HepG2 (cell line): ENCODE measurements at regions not wholly inside any gene's neighbourhood (a gene's known extent, or its start where the extent isn't known, plus 50 kb on each side); places are given as distances from the start of the nearest gene placed in this dataset.
A peak's percentile ranks its signal among the peaks of the same experiment; 100 is the strongest.
"Not testable (repeated sequence)": the region's sequence is repeated elsewhere in the genome, so short reads cannot be mapped to it uniquely, and the experiment has no call there.

Experiments used
- BRD4 ChIP-seq: sonication (generic); formaldehyde crosslinking; IDR thresholded peaks from 2 replicates; pipeline ENCODE4 v1.4.0; 2020; ENCODE audit warnings: missing genetic modification reagents
- FOXJ3 ChIP-seq: sonication (generic); formaldehyde crosslinking; IDR thresholded peaks from 2 replicates; pipeline ENCODE4 v1.4.0; 2020; ENCODE audit warnings: missing genetic modification reagents, mild to moderate bottlenecking, borderline replicate concordance
- FOXO1 ChIP-seq: sonication (generic); formaldehyde crosslinking; IDR thresholded peaks from 2 replicates; pipeline ENCODE4 v1.4.0; 2020; ENCODE audit warnings: missing genetic modification reagents
- HIVEP1 ChIP-seq: sonication (generic); formaldehyde crosslinking; IDR thresholded peaks from 2 replicates; pipeline ENCODE4 v1.4.0; 2020; ENCODE audit warnings: mild to moderate bottlenecking, missing genetic modification reagents
- HNF4G ChIP-seq, 2 experiments: sonication (generic) in 1 of 2; formaldehyde crosslinking in 1 of 2; IDR thresholded peaks; 2 replicates each; pipeline versions ENCODE4 v1.4.0 to v1.6.1; 2011 to 2020; ENCODE audit warnings: borderline replicate concordance in 2 of 2, low read depth in 2 of 2, mild to moderate bottlenecking in 2 of 2, low read length in 1 of 2, missing genetic modification reagents in 1 of 2, moderate library complexity in 1 of 2
- HOXD1 ChIP-seq: sonication (generic); formaldehyde crosslinking; IDR thresholded peaks from 2 replicates; pipeline ENCODE4 v1.5.0; 2020; ENCODE audit warnings: missing genetic modification reagents
- IRX3 ChIP-seq: sonication (generic); formaldehyde crosslinking; IDR thresholded peaks from 2 replicates; pipeline ENCODE4 v1.8.1; 2023; ENCODE audit warnings: mild to moderate bottlenecking, low read depth, missing genetic modification reagents, borderline replicate concordance
- MEIS1 ChIP-seq: sonication (generic); formaldehyde crosslinking; IDR thresholded peaks from 2 replicates; pipeline ENCODE4 v1.9.0; 2021; ENCODE audit warnings: mild to moderate bottlenecking, missing genetic modification reagents, moderate library complexity, borderline replicate concordance
- MEIS2 ChIP-seq: sonication (generic); formaldehyde crosslinking; IDR thresholded peaks from 2 replicates; pipeline ENCODE4 v1.9.0; 2021; ENCODE audit warnings: mild to moderate bottlenecking, missing genetic modification reagents
- MIER3 ChIP-seq: IDR thresholded peaks from 2 replicates; pipeline ENCODE4 v1.6.1; 2016; ENCODE audit warnings: missing compliant biosample characterization, borderline replicate concordance
- NFE2L1 ChIP-seq: sonication (generic); formaldehyde crosslinking; IDR thresholded peaks from 2 replicates; pipeline ENCODE4 v1.4.0; 2020; ENCODE audit warnings: missing genetic modification reagents, mild to moderate bottlenecking, borderline replicate concordance
- PHF20 ChIP-seq: sonication (generic); formaldehyde crosslinking; IDR thresholded peaks from 2 replicates; pipeline ENCODE4 v1.5.0; 2020; ENCODE audit warnings: mild to moderate bottlenecking, missing genetic modification reagents
- POLR2A ChIP-seq, 2 experiments: IDR thresholded peaks; 2 replicates each; pipeline ENCODE4 v1.6.1; 2011; ENCODE audit warnings: low read depth in 2 of 2, low read length in 2 of 2, mild to moderate bottlenecking in 1 of 2, moderate library complexity in 1 of 2; ENCODE audit not compliant: insufficient read depth in 1 of 2
- ZBTB7B ChIP-seq: sonication (generic); formaldehyde crosslinking; IDR thresholded peaks from 2 replicates; pipeline ENCODE4 v1.4.0; 2020; ENCODE audit warnings: missing genetic modification reagents
- ZFX ChIP-seq: sonication (generic); formaldehyde crosslinking; IDR thresholded peaks from 2 replicates; pipeline ENCODE4 v1.4.0; 2020; ENCODE audit warnings: mild to moderate bottlenecking, low read depth, missing genetic modification reagents, moderate library complexity
- ZNF232 ChIP-seq: sonication (generic); formaldehyde crosslinking; IDR thresholded peaks from 2 replicates; pipeline ENCODE4 v1.4.0; 2020; ENCODE audit warnings: missing genetic modification reagents, borderline replicate concordance
- ZNF543 ChIP-seq: sonication (generic); formaldehyde crosslinking; IDR thresholded peaks from 2 replicates; pipeline ENCODE4 v1.4.0; 2020; ENCODE audit warnings: mild to moderate bottlenecking, missing genetic modification reagents
- ZNF644 ChIP-seq: IDR thresholded peaks from 2 replicates; pipeline ENCODE4 v1.6.1; 2016; ENCODE audit warnings: low read depth
- ZSCAN20 ChIP-seq: sonication (generic); formaldehyde crosslinking; IDR thresholded peaks from 2 replicates; pipeline ENCODE4 v1.4.0; 2020; ENCODE audit warnings: missing genetic modification reagents, mild to moderate bottlenecking, borderline replicate concordance
- TF ChIP-seq, protein P1 (sequence below): sonication (generic); formaldehyde crosslinking; IDR thresholded peaks from 2 replicates; pipeline ENCODE4 v1.5.0; 2020; ENCODE audit warnings: missing genetic modification reagents, mild to moderate bottlenecking, borderline replicate concordance
- TF ChIP-seq, protein P2 (sequence below): IDR thresholded peaks from 2 replicates; pipeline ENCODE4 v1.6.1; 2012; ENCODE audit warnings: inconsistent platforms
- TF ChIP-seq, protein P3 (sequence below): sonication (generic); formaldehyde crosslinking; IDR thresholded peaks from 2 replicates; pipeline ENCODE4 v1.4.0; 2020; ENCODE audit warnings: missing genetic modification reagents, borderline replicate concordance
- TF ChIP-seq, protein P4 (sequence below): sonication (generic); formaldehyde crosslinking; IDR thresholded peaks from 2 replicates; pipeline ENCODE4 v1.4.0; 2020; ENCODE audit warnings: mild to moderate bottlenecking, missing genetic modification reagents, borderline replicate concordance

DNA sequence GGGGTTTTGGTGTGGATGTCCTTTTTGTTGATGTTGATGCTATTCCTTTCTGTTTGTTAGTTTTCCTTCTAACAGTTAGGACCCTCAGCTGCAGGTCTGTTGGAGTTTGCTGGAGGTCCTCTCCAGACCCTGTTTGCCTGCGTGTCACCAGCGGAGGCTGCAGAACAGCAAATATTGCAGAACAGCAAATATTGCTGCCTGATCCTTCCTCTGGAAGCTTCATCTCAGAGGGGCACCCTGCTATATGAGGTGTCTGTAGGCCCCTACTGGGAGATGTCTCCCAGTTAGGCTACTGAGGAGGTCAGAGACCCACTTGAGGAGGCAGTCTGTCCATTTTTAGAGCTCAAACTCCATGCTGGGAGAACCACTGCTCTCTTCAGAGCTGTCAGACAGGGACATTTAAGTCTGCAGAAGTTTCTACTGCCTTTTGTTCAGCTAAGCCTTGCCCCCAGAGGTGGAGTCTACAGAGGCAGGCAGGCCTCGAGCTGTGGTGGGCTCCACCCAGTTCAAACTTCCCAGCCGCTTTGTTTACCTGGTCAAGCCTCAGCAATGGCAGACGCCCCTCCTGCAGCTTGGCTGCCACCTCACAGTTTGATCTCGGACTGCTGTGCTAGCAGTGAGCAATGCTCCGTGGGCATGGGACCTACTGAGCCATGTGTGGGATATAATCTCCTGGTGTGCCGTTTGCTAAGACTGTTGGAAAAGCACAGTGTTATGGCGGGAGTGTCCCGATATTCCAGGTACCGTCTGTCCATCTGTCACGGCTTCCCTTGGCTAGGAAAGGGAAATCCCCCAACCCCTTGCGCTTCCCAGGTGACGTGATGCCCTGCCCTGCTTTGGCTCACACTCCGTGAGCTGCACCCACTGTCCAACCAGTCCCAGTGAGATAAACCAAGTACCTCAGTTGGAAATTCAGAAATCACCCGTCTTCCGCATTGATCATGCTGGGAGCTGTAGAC lies 56.4 kb upstream of the CRYM start (continued):
- not testable (repeated sequence) for TF ChIP-seq HNF4G (IDR thresholded peaks at IDR 0.05; ENCODE audit: borderline replicate concordance, low read depth, low read length)
- 0 out of 2 replicates have a peak, but pooled peaks have one; percentile 30 for TF ChIP-seq HNF4G (CRISPR knock-in tag; IDR thresholded peaks at IDR 0.05; ENCODE audit: borderline replicate concordance, low read depth)
- TF ChIP-seq FOXO1 (CRISPR knock-in tag) = peak; percentile 56
- TF ChIP-seq ZNF232 (CRISPR knock-in tag) = peak; percentile 69; the same call in 1 of the 2 replicates
- TF ChIP-seq, protein P1, sequence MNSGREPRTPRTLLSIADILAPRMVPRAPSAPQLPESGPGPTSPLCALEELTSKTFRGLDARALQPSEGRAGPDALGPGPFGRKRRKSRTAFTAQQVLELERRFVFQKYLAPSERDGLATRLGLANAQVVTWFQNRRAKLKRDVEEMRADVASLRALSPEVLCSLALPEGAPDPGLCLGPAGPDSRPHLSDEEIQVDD = 0 out of 2 replicates have a peak, but pooled peaks have one; percentile 63
- peak; percentile 58; the same call in 1 of the 2 replicates for TF ChIP-seq MEIS1 (CRISPR knock-in tag)
- peak; percentile 40; the same call in 1 of the 2 replicates for TF ChIP-seq HOXD1 (CRISPR knock-in tag)
- TF ChIP-seq ZNF543 (CRISPR knock-in tag) = peak; percentile 64; the same call in 1 of the 2 replicates
- TF ChIP-seq BRD4 = peak; percentile 83; the same call in 1 of the 2 replicates
- peak; percentile 78; the same call in 1 of the 2 replicates for TF ChIP-seq ZFX (CRISPR knock-in tag)
- TF ChIP-seq, protein P2, sequence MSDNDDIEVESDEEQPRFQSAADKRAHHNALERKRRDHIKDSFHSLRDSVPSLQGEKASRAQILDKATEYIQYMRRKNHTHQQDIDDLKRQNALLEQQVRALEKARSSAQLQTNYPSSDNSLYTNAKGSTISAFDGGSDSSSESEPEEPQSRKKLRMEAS = peak; percentile 54; the same call in 1 of the 2 replicates
- TF ChIP-seq ZBTB7B (CRISPR knock-in tag) = peak; percentile 94
- peak; percentile 53; the same call in 1 of the 2 replicates for TF ChIP-seq FOXJ3 (CRISPR knock-in tag)
- TF ChIP-seq IRX3 = peak; percentile 37; the same call in 1 of the 2 replicates
- peak; percentile 77; the same call in 1 of the 2 replicates for TF ChIP-seq ZSCAN20 (CRISPR knock-in tag)
- TF ChIP-seq MIER3 = 0 out of 2 replicates have a peak, but pooled peaks have one; percentile 22
- TF ChIP-seq PHF20 (CRISPR knock-in tag) = 0 out of 2 replicates have a peak, but pooled peaks have one; percentile 24
- TF ChIP-seq, protein P3, sequence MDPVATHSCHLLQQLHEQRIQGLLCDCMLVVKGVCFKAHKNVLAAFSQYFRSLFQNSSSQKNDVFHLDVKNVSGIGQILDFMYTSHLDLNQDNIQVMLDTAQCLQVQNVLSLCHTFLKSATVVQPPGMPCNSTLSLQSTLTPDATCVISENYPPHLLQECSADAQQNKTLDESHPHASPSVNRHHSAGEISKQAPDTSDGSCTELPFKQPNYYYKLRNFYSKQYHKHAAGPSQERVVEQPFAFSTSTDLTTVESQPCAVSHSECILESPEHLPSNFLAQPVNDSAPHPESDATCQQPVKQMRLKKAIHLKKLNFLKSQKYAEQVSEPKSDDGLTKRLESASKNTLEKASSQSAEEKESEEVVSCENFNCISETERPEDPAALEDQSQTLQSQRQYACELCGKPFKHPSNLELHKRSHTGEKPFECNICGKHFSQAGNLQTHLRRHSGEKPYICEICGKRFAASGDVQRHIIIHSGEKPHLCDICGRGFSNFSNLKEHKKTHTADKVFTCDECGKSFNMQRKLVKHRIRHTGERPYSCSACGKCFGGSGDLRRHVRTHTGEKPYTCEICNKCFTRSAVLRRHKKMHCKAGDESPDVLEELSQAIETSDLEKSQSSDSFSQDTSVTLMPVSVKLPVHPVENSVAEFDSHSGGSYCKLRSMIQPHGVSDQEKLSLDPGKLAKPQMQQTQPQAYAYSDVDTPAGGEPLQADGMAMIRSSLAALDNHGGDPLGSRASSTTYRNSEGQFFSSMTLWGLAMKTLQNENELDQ = 0 out of 2 replicates have a peak, but pooled peaks have one; percentile 14
- 0 out of 2 replicates have a peak, but pooled peaks have one; percentile 27 for TF ChIP-seq HIVEP1 (CRISPR knock-in tag)
- peak; percentile 59; the same call in 1 of the 2 replicates for TF ChIP-seq ZNF644 (CRISPR knock-in tag)
- peak; percentile 63 for TF ChIP-seq MEIS2
- TF ChIP-seq NFE2L1 (CRISPR knock-in tag) = 0 out of 2 replicates have a peak, but pooled peaks have one; percentile 57
- peak in 1 of 2 experiments; percentile 66; a peak in 2 of 4 replicates for TF ChIP-seq POLR2A (IDR thresholded peaks at IDR 0.05; ENCODE audit: insufficient read depth in 1 of 2, low read depth in 2 of 2, low read length in 2 of 2)
- TF ChIP-seq, protein P4, sequence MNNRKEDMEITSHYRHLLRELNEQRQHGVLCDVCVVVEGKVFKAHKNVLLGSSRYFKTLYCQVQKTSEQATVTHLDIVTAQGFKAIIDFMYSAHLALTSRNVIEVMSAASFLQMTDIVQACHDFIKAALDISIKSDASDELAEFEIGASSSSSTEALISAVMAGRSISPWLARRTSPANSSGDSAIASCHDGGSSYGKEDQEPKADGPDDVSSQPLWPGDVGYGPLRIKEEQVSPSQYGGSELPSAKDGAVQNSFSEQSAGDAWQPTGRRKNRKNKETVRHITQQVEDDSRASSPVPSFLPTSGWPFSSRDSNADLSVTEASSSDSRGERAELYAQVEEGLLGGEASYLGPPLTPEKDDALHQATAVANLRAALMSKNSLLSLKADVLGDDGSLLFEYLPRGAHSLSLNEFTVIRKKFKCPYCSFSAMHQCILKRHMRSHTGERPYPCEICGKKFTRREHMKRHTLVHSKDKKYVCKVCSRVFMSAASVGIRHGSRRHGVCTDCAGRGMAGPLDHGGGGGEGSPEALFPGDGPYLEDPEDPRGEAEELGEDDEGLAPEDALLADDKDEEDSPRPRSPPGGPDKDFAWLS (CRISPR knock-in tag) = 0 out of 2 replicates have a peak, but pooled peaks have one; percentile 75
